ENCODE measurements at regions not wholly inside any gene's neighbourhood (a gene's known extent, or its start where the extent isn't known, plus 50 kb on each side); places are given as distances from the start of the nearest gene placed in this dataset.

GRCh38 chr1:239829535-239829934, 262.1 kb upstream of the FMN2 start:
- H3K27ac ChIP-seq: no peak overlapping the region
- no peak for DNase-seq
- H3K4me3 ChIP-seq: no peak overlapping the region
- intact Hi-C loops (cut with DNase I): no loop called here
- no peaks in the 10 kb centered on the region for H3K9me3 ChIP-seq
- H3K27me3 ChIP-seq: no peaks in the 10 kb centered on the region
- TF ChIP-seq POLR2A (IDR thresholded peaks at IDR 0.05) (no peak), EP300 (IDR thresholded peaks at IDR 0.05) (no peak), CTCF (IDR thresholded peaks at IDR 0.05) (no peak)
- 88 to 94% (median 90%) methylated on average over 1 of the region's 1 CpG for WGBS, 3 donors
- H3K4me1 ChIP-seq (ENCODE audit: insufficient read depth): no peaks in the 10 kb centered on the region
- no peaks in the 10 kb centered on the region for H3K36me3 ChIP-seq

- Histone ChIP-seq H3K4me1 (ENCODE audit: insufficient read depth) (peaks cover 1% of the 10 kb centered on the region), H3K27me3 (no peaks in the 10 kb centered on the region), H3K9me3 (no peaks in the 10 kb centered on the region), H3K27ac (no peak overlapping the region), H3K4me3 (no peak overlapping the region), H3K36me3 (no peaks in the 10 kb centered on the region)
- WGBS, 3 donors: 74 to 80% (median 76%) methylated on average over 5 of the region's 5 CpGs
- no peak for DNase-seq
- TF ChIP-seq CTCF (IDR thresholded peaks at IDR 0.05) (no peak), EP300 (IDR thresholded peaks at IDR 0.05) (no peak), POLR2A (IDR thresholded peaks at IDR 0.05) (no peak)
- intact Hi-C loops (cut with DNase I): no loop called here
Measured at GRCh38 chr1:239831577-239832355, 259.9 kb upstream of the FMN2 start.

- Histone ChIP-seq H3K4me1 (ENCODE audit: insufficient read depth) (peaks cover 1% of the 10 kb centered on the region), H3K27me3 (no peaks in the 10 kb centered on the region), H3K4me3 (no peak overlapping the region), H3K36me3 (no peaks in the 10 kb centered on the region), H3K9me3 (no peaks in the 10 kb centered on the region), H3K27ac (no peak overlapping the region)
- DNase-seq: no peak
- 43 to 56% (median 53%) methylated on average over 2 of the region's 2 CpGs for WGBS, 3 donors
- intact Hi-C loops (cut with DNase I): no loop called here
- TF ChIP-seq POLR2A (IDR thresholded peaks at IDR 0.05) (no peak), CTCF (IDR thresholded peaks at IDR 0.05) (no peak), EP300 (IDR thresholded peaks at IDR 0.05) (no peak)
Measured at GRCh38 chr1:239833723-239834122, 258.0 kb upstream of the FMN2 start.

- DNase-seq: no peak
- no peaks in the 10 kb centered on the region for H3K36me3 ChIP-seq
- H3K4me3 ChIP-seq: no peak overlapping the region
- intact Hi-C loops (cut with DNase I): no loop called here
- no peaks in the 10 kb centered on the region for H3K27me3 ChIP-seq
- no peaks in the 10 kb centered on the region for H3K9me3 ChIP-seq
- no peak for TF ChIP-seq POLR2A (IDR thresholded peaks at IDR 0.05)
- no peak for TF ChIP-seq EP300 (IDR thresholded peaks at IDR 0.05)
- no peak for TF ChIP-seq CTCF (IDR thresholded peaks at IDR 0.05)
- H3K4me1 ChIP-seq (ENCODE audit: insufficient read depth): peaks cover 1% of the 10 kb centered on the region
- WGBS, 3 donors: 81 to 86% (median 81%) methylated on average over 7 of the region's 7 CpGs
- H3K27ac ChIP-seq: no peak overlapping the region
Measured at GRCh38 chr1:239835946-239836440, 255.7 kb upstream of the FMN2 start.

Measured in ovary (tissue), 7 donors.